IMR-90 (cell line): ENCODE measurements at regions not wholly inside any gene's neighbourhood (a gene's known extent, or its start where the extent isn't known, plus 50 kb on each side); places are given as distances from the start of the nearest gene placed in this dataset.

ENCODE experiments used
- ATAC-seq: fragments of 200-7000 bp; cut with Tn5 transposase; 2 replicates; pipeline ENCODE4 v1.9.1; 2020; ENCODE audit warnings: low read depth, mild to moderate bottlenecking, moderate library complexity
- BruUV-seq: library from RNA; stranded (reverse); fragments of 400-500 nt; replicated peaks from 2 replicates; lab custom pipeline; 2021; lab: Mats Ljungman, UMichigan
- CTCF ChIA-PET: fragments of 300-600 bp; formaldehyde crosslinking; extraction: SDS; loops from one replicate; lab custom pipeline; 2021; ENCODE audit warnings: antibody characterized with exemption; lab: Yijun Ruan, JAX
- POLR2A ChIA-PET: fragments of 300-600 bp; sonication (Branson Sonifier 250); formaldehyde crosslinking; loops from one replicate; lab custom pipeline; 2022; ENCODE audit warnings: antibody characterized with exemption; ENCODE audit not compliant: unreplicated experiment; lab: Charles Lee
- DNase-seq: peaks from one replicate; pipeline ENCODE4 v3.0.0; 2013
- H2AFZ ChIP-seq: replicated peaks from 2 replicates; pipeline ENCODE3; 2013; ENCODE audit warnings: low read length, mild to moderate bottlenecking; ENCODE audit not compliant: poor library complexity
- H2AK5ac ChIP-seq: 2 replicates; pipeline ENCODE4 v1.6.1; 2013; ENCODE audit warnings: low read depth, low read length, inconsistent platforms
- H2AK9ac ChIP-seq: replicated peaks from 2 replicates; pipeline ENCODE3; 2013; ENCODE audit warnings: mild to moderate bottlenecking, low read depth, low read length, moderate library complexity; ENCODE audit not compliant: poor library complexity
- H2BK120ac ChIP-seq: 2 replicates; pipeline ENCODE4 v1.6.1; 2013; ENCODE audit warnings: low read depth, low read length, inconsistent platforms
- H2BK15ac ChIP-seq: 3 replicates; pipeline ENCODE4 v1.6.1; 2013; ENCODE audit warnings: low read depth, low read length, inconsistent platforms
- H2BK20ac ChIP-seq: 2 replicates; pipeline ENCODE4 v1.6.1; 2013; ENCODE audit warnings: low read depth, mild to moderate bottlenecking, inconsistent platforms, low read length, moderate library complexity
- H2BK5ac ChIP-seq: 2 replicates; pipeline ENCODE4 v1.6.1; 2013; ENCODE audit warnings: mild to moderate bottlenecking, low read depth, low read length, inconsistent platforms; ENCODE audit not compliant: poor library complexity, severe bottlenecking
- H3K14ac ChIP-seq: replicated peaks from 2 replicates; pipeline ENCODE4 v1.6.1; 2013; ENCODE audit warnings: low read depth, low read length, inconsistent platforms
- H3K18ac ChIP-seq: 2 replicates; pipeline ENCODE4 v1.6.1; 2013; ENCODE audit warnings: low read depth, low read length, control low read depth
- H3K23ac ChIP-seq: 2 replicates; pipeline ENCODE4 v1.6.1; 2013; ENCODE audit warnings: low read depth, low read length, inconsistent platforms
- H3K27ac ChIP-seq: 2 replicates; pipeline ENCODE4 v1.5.1; 2013; ENCODE audit warnings: mild to moderate bottlenecking, control low read depth, low read length; ENCODE audit not compliant: insufficient read depth
- H3K27me3 ChIP-seq: 2 replicates; pipeline ENCODE4 v1.6.1; 2013; ENCODE audit warnings: low read length; ENCODE audit not compliant: control insufficient read depth, insufficient read depth
- H3K36me3 ChIP-seq: 2 replicates; pipeline ENCODE4 v1.6.1; 2013; ENCODE audit warnings: low read length, mixed read lengths; ENCODE audit not compliant: control insufficient read depth, insufficient read depth
- H3K4ac ChIP-seq: 2 replicates; pipeline ENCODE4 v1.6.1; 2013; ENCODE audit warnings: low read depth, low read length, inconsistent platforms
- H3K4me1 ChIP-seq: 2 replicates; pipeline ENCODE4 v1.6.1; 2013; ENCODE audit warnings: low read length, mixed read lengths; ENCODE audit not compliant: control insufficient read depth, insufficient read depth
- H3K4me2 ChIP-seq: 2 replicates; pipeline ENCODE4 v1.6.1; 2013; ENCODE audit warnings: low read depth, mild to moderate bottlenecking, control low read depth, low read length, moderate library complexity
- H3K4me3 ChIP-seq: 2 replicates; pipeline ENCODE4 v1.5.1; 2013; ENCODE audit warnings: low read depth, mild to moderate bottlenecking, control low read depth, low read length, moderate library complexity; ENCODE audit not compliant: insufficient read depth
- H3K56ac ChIP-seq: 2 replicates; pipeline ENCODE4 v1.6.1; 2013; ENCODE audit warnings: low read length, inconsistent platforms; ENCODE audit not compliant: insufficient read depth; ENCODE audit errors: extremely low read depth
- H3K79me1 ChIP-seq, 2 experiments: 2 replicates each; pipeline ENCODE4 v1.6.1; 2013; ENCODE audit warnings: low read length in 2 of 2, inconsistent platforms in 1 of 2, low read depth in 1 of 2
- H3K9ac ChIP-seq: 2 replicates; pipeline ENCODE4 v1.6.1; 2013; ENCODE audit warnings: low read depth, low read length, control low read depth
- H3K9me1 ChIP-seq: 2 replicates; pipeline ENCODE4 v1.6.1; 2013; ENCODE audit warnings: low read length, inconsistent platforms; ENCODE audit not compliant: insufficient read depth
- H3K9me3 ChIP-seq: 2 replicates; pipeline ENCODE4 v1.6.1; 2013; ENCODE audit warnings: low read length; ENCODE audit not compliant: control insufficient read depth, insufficient read depth
- H4K20me1 ChIP-seq: 2 replicates; pipeline ENCODE4 v1.6.1; 2013; ENCODE audit warnings: low read length, inconsistent platforms; ENCODE audit not compliant: insufficient read depth
- H4K5ac ChIP-seq: 2 replicates; pipeline ENCODE4 v1.6.1; 2013; ENCODE audit warnings: mild to moderate bottlenecking, low read depth, low read length, control low read depth
- H4K8ac ChIP-seq, 2 experiments: 2 replicates each; pipeline ENCODE4 v1.6.1; 2013; ENCODE audit warnings: low read depth in 2 of 2, low read length in 2 of 2, control low read depth in 1 of 2, inconsistent platforms in 1 of 2
- H4K91ac ChIP-seq: 2 replicates; pipeline ENCODE4 v1.6.1; 2013; ENCODE audit warnings: low read depth, low read length, inconsistent platforms; ENCODE audit not compliant: insufficient read depth
- CEBPB ChIP-seq: IDR thresholded peaks from 2 replicates; pipeline ENCODE4 v1.6.1; 2012; ENCODE audit warnings: low read depth, low read length, improper control_type of control experiment
- WGBS, 2 experiments: methylation state at CpG; one replicate each; pipeline versions ENCODE4 v1.1.5 to v1.1.7; 2013; ENCODE audit warnings: missing lambda C conversion rate in 2 of 2; ENCODE audit not compliant: insufficient read length in 1 of 2; ENCODE audit errors: extremely low coverage in 2 of 2; 5-methylcytosine and 5-hydroxymethylcytosine counted together
- dilution Hi-C: fragments of 300-500 bp; cut with HindIII; formaldehyde crosslinking; loops from one replicate; pipeline ENCODE4 v1.14.3; 2018; ENCODE audit warnings: low sequenced_read_pairs; ENCODE audit not compliant: unreplicated experiment
- in situ Hi-C: fragments of 300-500 bp; cut with MboI; formaldehyde crosslinking; loops from 3 replicates; pipeline ENCODE4 v1.14.3; 2019; ENCODE audit warnings: low sequenced_read_pairs, inconsistent platforms, mixed read lengths
- intact Hi-C: fragments of 100-400 bp; cut with micrococcal nuclease; formaldehyde crosslinking; loops from 2 replicates; pipeline ENCODE4 v1.10.0; 2022
- TF ChIP-seq, protein P1 (sequence below): fragments of 150-350 bp; IDR thresholded peaks from 2 replicates; pipeline ENCODE4 v1.6.1; 2016; ENCODE audit warnings: low read depth, mild to moderate bottlenecking, low read length, moderate library complexity, borderline replicate concordance

- Histone ChIP-seq H4K8ac (no peak overlapping the region), H3K23ac (no peak overlapping the region), H2BK20ac (no peak overlapping the region), H4K91ac (no peak overlapping the region), H3K9ac (no peak overlapping the region), H3K4me1 (no peaks in the 10 kb centered on the region), H2BK15ac (no peak overlapping the region), H3K4me2 (no peak overlapping the region), H2AFZ (no peak overlapping the region), H3K56ac (no peak overlapping the region), H4K20me1 (no peaks in the 10 kb centered on the region), H2BK5ac (no peak overlapping the region), H3K27ac (no peak overlapping the region), H2AK9ac (no peak overlapping the region), H3K27me3 (no peaks in the 10 kb centered on the region), H2AK5ac (no peak overlapping the region), H2BK120ac (no peak overlapping the region), H3K9me3 (no peaks in the 10 kb centered on the region), H4K5ac (no peak overlapping the region), H3K36me3 (no peaks in the 10 kb centered on the region), H3K4ac (no peak overlapping the region), H3K14ac (no peak overlapping the region), H3K79me1 (no peaks in the 10 kb centered on the region), H3K9me1 (no peaks in the 10 kb centered on the region), H3K18ac (no peak overlapping the region), H3K4me3 (no peak overlapping the region)
- POLR2A ChIA-PET = no interaction called here
- BruUV-seq = no TSS peak
- CTCF ChIA-PET = no interaction called here
- no CpG with 5 or more reads among the region's 3 CpGs for WGBS, 2 experiments
- TF ChIP-seq, protein P1, sequence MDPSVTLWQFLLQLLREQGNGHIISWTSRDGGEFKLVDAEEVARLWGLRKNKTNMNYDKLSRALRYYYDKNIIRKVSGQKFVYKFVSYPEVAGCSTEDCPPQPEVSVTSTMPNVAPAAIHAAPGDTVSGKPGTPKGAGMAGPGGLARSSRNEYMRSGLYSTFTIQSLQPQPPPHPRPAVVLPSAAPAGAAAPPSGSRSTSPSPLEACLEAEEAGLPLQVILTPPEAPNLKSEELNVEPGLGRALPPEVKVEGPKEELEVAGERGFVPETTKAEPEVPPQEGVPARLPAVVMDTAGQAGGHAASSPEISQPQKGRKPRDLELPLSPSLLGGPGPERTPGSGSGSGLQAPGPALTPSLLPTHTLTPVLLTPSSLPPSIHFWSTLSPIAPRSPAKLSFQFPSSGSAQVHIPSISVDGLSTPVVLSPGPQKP = no peak
- TF ChIP-seq CEBPB = 0 out of 2 replicates have a peak, but pooled peaks have one; percentile 6
- dilution Hi-C loops = no loop called here
- in situ Hi-C loops = no loop called here
- ATAC-seq (no peak), DNase-seq (no peak)
- intact Hi-C loops = no loop called here
Measured at GRCh38 chr6:91173651-91174050, 586.8 kb upstream of the MAP3K7 start.
